Activated T-cell treated with anti-CD3 and anti-CD28 coated beads, Interleukin-2, amount 50 U/mL, for 1 hour (primary cell): ENCODE measurements at regions not wholly inside any gene's neighbourhood (a gene's known extent, or its start where the extent isn't known, plus 50 kb on each side); places are given as distances from the start of the nearest gene placed in this dataset.
A peak's percentile ranks its signal among the peaks of the same experiment; 100 is the strongest.
"Not testable (repeated sequence)": the region's sequence is repeated elsewhere in the genome, so short reads cannot be mapped to it uniquely, and the experiment has no call there.

Source experiments
- DNase-seq: peaks from one replicate; pipeline ENCODE4 v3.0.0-alpha.2; 2020

DNA sequence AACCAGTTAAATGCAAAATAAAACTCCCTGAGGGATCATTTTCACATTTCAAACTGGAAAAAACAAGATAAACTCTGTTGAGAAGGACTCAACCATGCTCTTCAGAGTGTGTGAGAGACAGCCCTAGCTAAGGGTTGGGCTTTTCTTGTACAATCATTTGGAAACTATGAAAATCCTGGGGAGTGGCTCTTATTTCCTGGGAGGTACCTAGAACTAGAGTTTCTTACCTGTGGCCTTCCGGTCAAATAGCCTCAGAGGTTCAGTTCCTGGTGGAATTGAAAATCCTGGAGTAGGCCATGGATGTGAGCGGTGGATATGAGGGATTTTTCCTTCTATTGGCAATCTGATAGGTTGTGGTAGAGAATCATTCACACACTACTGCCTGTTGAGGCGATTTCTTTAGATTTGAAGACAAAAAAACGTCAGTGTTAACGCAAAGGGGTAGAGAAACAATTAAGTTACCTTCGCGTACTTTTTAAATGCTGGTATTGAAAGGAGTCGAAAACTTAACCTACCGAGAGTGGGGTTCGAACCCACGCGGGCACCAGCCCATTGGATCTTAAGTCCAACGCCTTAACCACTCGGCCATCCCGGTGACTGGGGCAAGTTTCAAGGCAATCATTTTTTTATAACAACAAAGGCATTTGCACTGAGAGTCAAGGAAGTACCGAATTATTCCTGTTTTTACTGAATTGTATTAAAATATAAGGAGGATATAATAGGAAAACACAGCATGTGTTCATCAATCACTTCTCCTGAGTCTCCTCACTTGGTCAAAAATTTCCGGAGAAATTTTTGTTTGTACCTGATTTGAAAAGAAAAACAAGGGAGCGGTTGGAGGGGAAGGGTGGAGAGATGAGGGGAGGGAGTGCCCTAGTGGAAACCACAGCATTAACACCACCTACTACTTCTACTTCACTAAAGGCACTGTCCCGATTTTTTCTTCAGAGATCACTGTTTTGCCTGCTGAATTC is 191.3 kb downstream of the OR2B2 start:
- no peak for DNase-seq

DNA sequence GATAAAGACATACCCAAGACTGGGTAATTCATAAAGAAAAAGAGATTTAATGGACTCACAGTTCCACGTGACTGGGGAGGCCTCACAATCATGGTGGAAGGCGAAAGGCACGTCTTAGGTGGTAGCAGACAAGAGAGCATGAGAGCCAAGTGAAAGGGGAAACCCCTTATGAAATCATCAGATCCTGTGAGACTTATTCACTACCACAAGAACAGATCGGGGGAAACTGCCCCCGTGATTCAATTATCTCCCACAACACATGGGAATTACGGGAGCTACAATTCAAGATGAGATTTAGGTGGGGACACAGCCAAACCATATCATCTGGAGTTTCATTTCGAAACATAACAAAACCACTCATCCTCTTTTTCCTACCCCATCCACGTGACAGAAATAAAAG is 193.2 kb downstream of the OR2B2 start:
- not testable (repeated sequence) for DNase-seq

DNA sequence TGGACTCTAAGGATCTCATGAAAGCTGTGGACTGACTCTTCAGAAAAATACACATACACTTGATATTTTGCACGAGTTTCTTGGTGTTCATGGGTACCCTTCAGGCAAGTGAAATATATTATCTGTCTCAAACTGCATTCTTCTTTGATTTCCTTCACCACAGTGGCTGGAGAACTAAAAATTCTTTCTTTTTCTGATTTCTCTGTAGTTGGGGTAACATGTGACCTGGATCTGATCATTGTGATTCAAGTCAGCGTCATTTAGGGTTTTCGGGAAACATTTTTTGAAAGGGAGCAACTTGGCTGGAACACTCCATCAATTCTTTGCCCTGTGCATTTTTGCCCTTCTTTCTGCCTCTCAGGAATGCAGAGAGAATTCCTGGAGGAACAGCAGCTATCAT is 205.8 kb downstream of the OR2B2 start:
- no peak for DNase-seq

DNA sequence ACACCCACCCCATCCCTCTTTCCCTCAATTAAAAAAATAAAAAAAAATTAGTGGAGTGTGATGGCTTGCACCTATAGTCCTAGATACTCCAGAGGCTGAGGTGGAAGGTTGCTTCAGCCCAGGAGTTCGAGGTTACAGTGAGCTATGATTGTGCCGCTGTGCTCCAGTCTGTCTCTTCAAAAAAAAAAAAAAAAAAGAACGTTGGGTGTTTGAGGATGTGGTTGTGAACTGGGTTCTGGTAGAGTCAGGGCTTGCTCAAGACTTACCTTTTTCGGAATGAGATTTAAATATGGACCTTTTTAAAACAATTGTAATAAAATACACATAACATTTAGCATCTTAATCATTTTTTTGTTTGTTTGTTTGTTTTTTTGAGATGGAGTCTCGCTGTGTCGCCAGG is 211.9 kb downstream of the OR2B2 start:
- DNase-seq = no peak

DNA sequence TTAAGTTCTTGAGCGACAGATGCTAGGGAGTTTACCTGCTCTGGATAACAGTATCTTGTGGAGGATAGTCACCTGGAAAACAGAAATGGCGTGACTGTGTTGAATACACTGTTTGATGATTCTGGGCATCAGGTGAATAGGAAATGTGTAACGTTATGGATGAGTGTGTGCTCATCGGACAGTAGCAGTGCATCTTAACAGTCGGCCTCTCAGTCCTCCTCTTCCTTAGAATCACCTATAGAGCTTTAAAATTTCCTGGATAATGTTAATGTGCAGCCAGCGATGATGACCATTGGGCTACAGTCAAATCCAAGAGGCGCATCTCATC is 217.7 kb downstream of the OR2B2 start:
- DNase-seq = no peak

DNA sequence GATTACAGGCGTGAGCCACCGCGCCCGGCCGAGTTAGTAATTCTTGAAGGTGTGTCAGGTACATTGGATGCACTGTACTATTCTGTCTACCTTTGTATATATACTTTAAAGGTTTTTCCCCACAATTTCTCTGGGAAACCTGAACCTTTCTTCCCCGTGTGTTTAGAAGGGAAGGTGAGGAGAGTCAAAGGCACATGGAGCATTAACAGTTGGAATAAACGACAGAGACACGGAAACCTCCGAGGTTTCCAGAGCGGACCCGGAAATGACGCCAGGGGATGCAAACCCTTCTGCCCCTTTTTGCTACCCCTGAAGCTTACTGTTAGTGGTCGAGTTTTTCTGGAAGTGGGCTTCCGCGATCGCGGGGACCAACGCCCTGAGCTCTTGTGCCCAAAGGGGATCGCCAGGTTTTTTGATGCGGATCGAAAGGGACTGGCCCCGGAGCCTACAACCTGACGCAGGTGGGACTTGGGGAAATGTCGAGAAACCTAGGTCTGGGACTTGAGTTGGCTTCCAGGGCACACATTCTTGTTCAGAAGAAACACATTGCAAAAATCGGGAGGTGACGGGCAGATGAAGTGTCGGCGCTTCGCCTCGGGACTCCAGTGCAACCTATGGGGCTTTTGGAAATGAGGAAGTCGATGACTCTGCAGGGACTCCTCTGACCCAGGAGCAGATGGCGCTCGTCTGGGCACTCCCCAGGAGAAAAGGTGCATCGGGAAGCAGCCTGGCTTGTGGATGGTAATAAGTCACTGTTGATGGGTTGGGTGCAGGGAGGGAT is 218.2 kb downstream of the OR2B2 start:
- DNase-seq = peak; percentile 49

DNA sequence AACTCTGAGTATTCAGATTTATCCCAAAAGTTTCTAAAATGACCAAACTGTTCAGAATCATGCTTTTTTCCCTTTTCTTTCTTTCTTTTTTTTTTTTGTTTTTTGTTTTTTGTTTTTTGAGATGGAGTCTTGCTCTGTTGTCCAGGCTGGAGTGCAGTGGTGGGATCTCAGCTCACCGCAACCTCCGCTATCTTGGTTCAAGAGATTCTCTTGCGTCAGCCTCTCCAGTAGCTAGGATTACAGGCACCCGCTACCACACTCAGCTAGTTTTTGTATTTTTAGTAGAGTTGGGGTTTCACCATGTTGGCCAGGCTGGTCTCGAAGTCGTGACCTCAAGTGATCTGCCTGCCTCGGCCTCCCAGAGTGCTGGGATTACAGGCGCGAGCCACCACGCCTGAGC is 219.2 kb upstream of the ZNF184 start:
- not testable (repeated sequence) for DNase-seq

DNA sequence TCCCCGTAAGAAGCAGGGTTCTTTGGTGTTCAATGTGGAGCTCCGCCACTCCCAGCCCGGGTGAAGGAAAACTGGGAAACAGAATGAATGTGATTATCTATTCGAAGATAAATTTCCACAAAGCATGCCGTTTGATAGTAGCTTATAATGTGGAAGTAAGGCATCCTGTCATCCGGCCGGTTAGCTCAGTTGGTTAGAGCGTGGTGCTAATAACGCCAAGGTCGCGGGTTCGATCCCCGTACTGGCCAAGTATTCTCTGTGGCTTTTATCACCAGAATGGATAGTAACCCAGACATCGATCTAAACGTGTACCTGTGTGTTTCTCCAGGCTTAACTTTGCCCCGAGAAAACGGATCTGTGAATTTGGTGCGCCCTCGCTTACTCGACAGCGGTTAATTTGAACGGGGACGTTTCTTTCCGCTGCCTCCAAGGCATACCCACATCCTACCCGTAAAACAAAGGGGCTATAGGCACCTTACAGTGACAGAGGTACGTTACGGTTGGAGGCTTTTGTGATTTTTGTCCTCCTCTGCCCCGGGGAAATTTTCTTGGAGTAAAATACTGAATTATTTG is 215.2 kb upstream of the ZNF184 start:
- peak; percentile 85 for DNase-seq

DNA sequence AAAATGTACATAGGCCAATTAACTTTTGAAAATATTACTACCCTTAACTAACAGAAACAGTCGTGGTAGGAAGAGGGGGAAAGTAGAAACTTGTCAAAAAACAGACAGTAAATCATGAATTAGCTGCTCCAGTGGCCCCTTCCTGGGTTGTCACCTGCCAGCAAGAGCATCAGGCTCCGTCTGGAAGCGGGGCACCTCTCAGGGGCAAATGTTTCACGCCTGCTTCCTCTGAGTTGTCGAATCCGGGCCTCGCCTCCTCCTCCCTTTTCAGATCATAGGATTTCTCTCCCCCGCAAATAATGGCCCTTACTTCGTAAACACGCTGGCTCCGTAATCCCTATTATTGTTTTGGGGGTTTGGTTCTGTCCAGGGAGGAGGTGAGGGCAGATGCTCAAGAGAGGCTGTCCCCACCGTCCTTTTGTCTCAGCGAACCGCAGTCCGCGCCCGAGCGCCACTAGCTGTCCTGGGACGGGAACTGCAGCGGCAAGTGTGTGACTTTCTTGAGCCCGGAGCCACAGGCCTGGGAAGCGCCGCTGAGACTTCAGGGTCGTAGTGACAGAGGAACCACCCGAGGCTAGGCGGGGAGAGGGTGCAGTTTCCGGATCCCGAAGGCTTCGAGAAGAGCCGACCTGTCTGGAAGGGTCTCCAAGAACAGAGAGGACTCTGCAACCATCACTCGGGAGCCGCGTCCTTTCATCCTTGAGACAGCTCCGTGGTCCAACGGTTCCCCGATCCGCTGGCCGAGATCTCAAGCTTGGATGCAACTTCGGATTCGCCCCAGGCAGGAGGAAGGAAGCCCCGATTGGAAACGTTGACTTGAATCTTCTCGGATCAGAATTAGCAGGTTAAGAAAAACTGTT is 214.5 kb upstream of the ZNF184 start:
- peak; percentile 80 for DNase-seq

DNA sequence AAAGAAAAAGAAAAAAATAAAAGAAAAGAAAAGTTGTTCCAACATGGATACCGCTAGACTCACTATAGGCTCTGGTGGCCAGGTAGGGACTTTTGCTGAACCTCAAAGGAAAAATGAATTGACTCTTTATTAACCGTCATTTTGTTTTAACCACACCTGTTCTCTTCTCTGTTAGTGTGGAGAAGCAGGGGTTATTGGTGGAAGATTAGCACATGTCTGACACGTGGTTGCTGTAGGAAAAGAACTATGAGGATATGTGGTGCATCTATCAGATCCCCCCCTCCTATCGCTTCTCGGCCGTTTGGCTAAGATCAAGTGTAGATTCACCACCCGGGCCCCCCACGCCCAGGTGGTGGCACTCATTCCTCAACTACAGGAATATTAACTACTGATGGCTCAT is 212.4 kb upstream of the ZNF184 start:
- no peak for DNase-seq

DNA sequence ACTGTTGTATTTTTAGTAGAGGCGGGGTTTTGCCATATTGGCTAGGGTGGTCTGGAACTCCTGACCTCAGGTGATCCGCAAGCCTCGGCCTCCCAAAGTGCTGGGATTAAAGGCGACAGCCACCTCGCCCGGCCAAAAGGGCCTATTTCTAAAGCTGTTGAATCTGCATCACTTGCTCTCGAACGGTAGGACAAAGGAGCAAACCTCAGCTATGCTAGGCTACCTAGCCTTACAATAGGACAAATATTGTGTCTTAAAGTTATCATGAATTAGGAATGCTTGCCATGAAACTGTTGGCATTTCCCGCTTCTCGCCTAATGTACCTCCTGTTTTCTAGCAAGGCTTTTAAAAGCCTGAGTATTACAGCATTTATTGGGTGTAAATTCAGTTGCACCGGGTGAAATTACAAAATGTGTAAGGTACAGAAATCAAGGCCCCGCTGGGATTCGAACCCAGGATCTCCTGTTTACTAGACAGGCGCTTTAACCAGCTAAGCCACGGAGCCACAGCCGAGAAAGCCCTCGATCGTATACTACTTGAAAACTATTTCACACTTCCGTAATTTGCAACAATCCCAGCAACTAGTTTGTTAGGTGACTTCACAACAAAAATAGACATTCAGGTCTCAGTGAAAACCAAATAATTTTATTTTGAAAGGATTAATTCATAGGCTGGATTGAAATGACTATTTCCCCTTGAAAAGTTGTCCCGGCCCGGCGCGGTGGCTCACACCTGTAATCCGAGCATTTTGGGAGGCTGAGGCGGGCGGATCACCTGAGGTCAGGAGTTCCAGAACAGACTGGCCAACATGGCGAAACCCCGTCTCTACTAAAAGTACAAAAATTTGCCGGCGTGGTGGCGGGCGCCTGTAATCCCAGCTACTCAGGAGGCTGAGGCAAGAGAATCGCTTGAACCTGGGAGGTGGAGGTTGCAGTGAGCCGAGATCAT is 211.6 kb upstream of the ZNF184 start:
- peak; percentile 47 for DNase-seq

DNA sequence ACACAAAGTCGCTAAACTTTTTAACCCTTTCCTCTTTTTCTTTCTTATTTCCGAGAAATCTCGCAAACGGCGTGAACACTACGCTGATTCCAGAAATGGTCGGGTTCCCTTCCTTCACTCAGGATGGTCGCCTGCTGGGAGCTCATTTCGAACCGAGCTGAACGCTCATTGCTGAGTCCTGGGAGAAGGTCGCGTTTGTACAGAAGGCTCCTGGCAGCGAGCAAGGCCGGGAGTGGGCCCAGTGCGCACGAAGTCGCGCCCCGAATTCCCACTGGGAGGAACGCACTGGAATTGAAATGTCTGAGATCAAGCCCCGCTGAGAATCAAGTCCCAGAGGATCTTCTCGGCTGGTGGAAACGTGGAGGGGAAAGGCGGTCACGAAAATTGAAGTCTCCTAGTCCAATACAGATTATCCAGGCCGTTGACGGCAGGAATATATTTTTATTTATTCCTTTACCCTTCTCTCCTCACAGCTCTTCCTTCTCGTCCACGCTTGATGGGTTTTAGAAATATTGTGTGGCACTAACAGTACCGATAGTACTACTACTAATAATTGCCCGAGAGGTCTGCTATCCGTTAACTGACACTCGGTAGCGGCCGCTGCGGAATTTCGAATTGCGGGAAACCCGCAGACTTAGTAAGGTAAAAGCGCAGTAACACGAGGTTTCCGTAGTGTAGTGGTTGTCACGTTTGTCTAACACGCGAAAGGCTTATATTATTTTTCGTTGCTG is 207.2 kb upstream of the ZNF184 start:
- no peak for DNase-seq

DNA sequence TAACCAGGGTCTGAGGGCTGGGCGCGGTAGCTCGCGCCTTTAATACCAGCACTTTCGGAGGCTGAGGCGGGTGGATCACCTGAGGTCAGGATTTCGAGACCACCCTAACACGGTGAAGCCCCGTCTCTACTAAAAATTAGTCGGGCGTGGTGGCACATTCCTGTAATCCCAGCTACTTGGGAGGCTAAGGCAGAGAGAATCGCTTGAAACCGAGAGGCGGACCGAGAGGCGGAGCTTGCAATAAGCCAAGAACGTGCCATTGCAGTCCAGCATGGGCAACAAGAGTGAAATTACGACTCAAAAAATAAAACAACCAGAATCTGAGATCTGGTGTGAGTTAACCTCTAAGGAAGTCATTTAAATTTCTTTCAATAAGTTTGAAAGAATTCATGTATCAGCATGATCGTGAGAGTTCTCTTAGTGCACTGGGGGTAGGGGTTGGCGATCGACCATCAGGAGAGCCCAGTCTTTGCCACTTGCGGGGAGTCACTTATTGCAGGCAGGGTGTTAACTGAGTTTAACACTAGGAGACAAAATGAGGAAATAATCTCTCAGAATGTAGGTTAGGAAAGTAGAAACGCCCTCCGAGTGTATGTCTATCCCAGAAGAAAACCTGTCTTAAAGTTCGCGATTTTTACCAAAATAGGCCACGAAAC is 206.5 kb upstream of the ZNF184 start:
- DNase-seq = no peak

DNA sequence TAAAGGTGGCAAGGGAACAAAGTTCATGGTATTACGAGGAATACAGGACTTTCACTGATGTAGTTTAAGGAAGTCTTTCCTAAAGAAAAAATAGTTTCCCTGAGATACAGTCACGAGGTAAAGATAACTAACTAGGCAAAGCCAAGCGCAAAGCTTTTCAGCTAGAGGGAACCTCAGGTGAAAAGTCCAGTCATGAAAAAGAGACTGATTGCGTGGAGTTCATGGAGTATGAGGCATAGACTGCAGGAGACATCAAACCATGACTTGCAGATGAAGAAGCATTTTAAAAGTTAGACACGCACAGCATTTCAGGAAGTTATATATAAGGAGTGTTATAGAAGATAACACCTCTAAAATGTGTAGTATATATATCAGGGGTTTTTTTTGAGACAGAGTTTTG is 205.6 kb upstream of the ZNF184 start:
- no peak for DNase-seq

DNA sequence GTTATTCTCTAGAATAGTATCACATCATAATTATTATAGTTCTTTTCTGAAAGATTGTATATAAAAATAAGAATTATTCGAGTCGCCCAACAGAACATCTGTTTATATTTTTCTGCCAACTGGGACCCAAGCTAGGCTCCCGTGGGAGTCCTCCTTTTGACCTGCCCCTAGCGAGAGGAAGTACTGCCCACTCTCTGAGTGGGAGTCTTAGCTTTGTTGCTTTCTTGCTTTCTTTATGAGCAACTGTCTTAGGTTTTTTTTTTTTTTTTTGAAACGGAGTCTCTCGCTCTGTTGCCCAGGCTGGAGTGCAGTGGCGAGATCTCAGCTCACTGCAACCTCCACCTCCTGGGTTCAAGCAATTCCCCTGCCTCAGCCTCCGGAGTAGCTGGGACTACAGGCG is 202.0 kb upstream of the ZNF184 start:
- no peak for DNase-seq

DNA sequence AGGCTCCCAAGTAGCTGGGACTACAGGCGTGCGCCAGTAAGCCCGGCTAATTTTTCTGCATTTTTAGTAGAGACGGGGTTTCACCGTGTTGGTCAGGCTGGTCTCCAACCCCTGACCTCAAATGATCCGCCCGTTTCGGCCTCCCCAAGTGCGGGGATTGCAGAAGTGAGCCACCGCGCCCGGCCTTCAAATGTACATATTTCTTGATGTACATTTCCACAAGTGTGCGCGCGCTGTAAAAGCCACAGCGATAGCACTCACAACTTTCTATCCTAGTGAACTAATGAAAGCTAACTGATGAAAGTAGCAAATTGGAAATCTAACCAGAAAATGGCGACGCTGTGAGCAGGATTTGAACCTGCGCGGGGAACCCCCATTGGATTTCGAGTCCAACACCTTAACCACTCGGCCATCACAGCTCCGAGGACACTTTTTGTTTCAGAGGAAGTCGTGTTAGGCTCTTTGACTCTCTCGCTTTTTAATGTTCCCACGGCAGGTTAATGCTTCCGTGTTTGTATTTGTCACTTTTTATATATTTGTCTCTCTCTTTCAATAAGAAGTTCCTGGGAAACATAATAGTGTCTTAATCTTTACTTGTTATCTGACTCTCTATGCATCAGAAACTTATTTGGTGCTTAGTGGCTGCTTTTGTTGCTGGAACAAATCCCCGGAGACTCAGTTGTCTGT is 199.4 kb upstream of the ZNF184 start:
- no peak for DNase-seq

DNA sequence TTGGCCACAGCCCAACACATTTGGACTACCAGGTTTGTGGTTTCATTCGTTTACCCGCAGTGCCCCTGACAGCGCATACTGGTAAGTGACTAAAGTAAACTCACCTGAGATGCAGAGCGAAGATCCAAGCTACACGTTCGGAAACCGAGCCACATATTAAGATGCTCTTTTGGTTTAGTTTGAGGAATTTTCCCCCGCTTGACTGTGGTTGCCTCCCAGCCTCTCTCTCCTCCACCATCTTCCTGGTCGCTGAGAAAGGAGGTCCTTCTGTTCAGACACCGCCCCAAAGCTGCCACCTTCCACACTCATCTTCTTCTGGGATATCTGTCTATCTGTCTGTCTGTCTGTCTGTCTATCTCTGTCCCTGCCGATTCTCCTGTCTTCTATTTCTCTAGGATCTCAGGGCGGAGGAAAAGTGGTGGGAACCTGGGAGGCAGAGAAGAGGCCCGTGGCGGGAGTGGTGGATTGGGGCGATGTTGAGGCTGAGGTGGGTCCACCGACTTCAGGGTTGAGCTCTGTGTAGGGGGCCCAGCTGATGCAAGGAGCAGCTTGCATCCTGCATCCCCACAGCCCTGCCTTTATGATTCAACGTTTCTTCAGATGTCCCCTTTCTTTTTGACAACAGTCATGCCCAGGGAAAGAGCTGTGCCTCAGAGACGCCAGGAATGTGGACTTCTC is 196.9 kb upstream of the ZNF184 start:
- DNase-seq = no peak

DNA sequence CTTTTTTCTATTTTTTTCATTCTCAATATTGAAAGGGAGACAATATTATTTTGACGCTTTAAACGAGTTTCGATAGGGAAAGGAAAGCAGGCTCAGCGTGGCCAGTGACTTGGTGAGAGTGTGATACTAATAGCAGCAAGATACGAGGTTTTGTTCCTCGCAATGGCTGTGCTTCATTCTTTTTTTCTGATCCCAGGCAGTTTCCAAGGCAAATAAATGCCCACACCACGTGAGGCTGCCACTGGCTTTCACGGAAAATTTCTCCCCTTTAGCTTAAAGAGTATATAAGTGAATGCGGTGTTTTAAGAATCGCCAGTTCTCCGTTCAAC is 196.4 kb upstream of the ZNF184 start:
- no peak for DNase-seq
